Kidney (tissue), 13 donors: ENCODE measurements at regions not wholly inside any gene's neighbourhood (a gene's known extent, or its start where the extent isn't known, plus 50 kb on each side); places are given as distances from the start of the nearest gene placed in this dataset.
A peak's percentile ranks its signal among the peaks of the same experiment; 100 is the strongest.

ENCODE experiments used
- DNase-seq, 5 donors: peaks; one replicate each; pipeline ENCODE4 v3.0.0-alpha.2; 2013 to 2020
- FAIRE-seq: peaks from 2 replicates; lab custom pipeline; 2012; peaks lifted over from hg19 to GRCh38; lab: Jason Lieb, UNC
- H3K27ac ChIP-seq, 2 donors: one replicate each; pipeline ENCODE4 v1.7.0; 2013; ENCODE audit warnings: low read depth in 2 of 2, low read length in 2 of 2, inconsistent platforms in 1 of 2
- H3K27me3 ChIP-seq: one replicate; pipeline ENCODE4 v1.7.1; 2013; ENCODE audit warnings: low read length, inconsistent platforms; ENCODE audit not compliant: control insufficient read depth, insufficient read depth
- H3K36me3 ChIP-seq, 3 donors: one replicate each; pipeline versions ENCODE4 v1.7.0 to v1.7.1; 2013; ENCODE audit warnings: low read length in 3 of 3, control low read depth in 1 of 3, inconsistent platforms in 1 of 3; ENCODE audit not compliant: insufficient read depth in 3 of 3, control insufficient read depth in 2 of 3
- H3K4me1 ChIP-seq, 3 donors: one replicate each; pipeline versions ENCODE4 v1.7.0 to v1.7.1; 2013; ENCODE audit warnings: low read length in 3 of 3, inconsistent platforms in 1 of 3, low read depth in 1 of 3; ENCODE audit not compliant: control insufficient read depth in 2 of 3, insufficient read depth in 2 of 3
- H3K4me3 ChIP-seq, 3 donors: one replicate each; pipeline versions ENCODE4 v1.7.0 to v1.8.1; 2013; ENCODE audit warnings: low read length in 3 of 3, control low read depth in 1 of 3, inconsistent platforms in 1 of 3
- H3K9ac ChIP-seq, 3 donors: one replicate each; pipeline versions ENCODE4 v1.7.0 to v1.7.1; 2013; ENCODE audit warnings: low read length in 3 of 3, control low read depth in 1 of 3, inconsistent platforms in 1 of 3
- H3K9me3 ChIP-seq, 3 donors: one replicate each; pipeline versions ENCODE4 v1.7.0 to v1.7.1; 2013; ENCODE audit warnings: low read length in 3 of 3, control low read depth in 1 of 3, inconsistent platforms in 1 of 3; ENCODE audit not compliant: control insufficient read depth in 2 of 3, insufficient read depth in 1 of 3
- CTCF ChIP-seq: IDR thresholded peaks from 3 replicates; pipeline ENCODE4 v1.5.1; 2012; ENCODE audit warnings: mild to moderate bottlenecking, moderate library complexity, borderline replicate concordance; ENCODE audit not compliant: insufficient read depth; ENCODE audit errors: extremely low read depth
- intact Hi-C: fragments of 100-400 bp; cut with DNase I; formaldehyde crosslinking; loops from one replicate; pipeline ENCODE4 v1.11.1; 2022
- donor health status: control.
- donor health status: control.
- donor health status: control.
- donor health status: control.
- donor health status: control.
- donor health status: DM: yes; HTN: yes; CAD: no.
- donor health status: Normal renal cell carcinoma (clear cell type).

GRCh38 chr3:110393941-110394340 is 677.7 kb upstream of the NECTIN3 start:
- no peak for TF ChIP-seq CTCF
- intact Hi-C loops, result no loop called here

GRCh38 chr3:110397115-110397514 is 674.5 kb upstream of the NECTIN3 start:
- Histone ChIP-seq H3K27ac (no peak overlapping the region), H3K9me3 (no peaks in the 10 kb centered on the region), H3K36me3 (no peaks in the 10 kb centered on the region), H3K9ac (no peak overlapping the region), H3K4me3 (no peak overlapping the region), H3K4me1 (no peaks in the 10 kb centered on the region), H3K27me3 (no peaks in the 10 kb centered on the region)
- DNase-seq (peak in 2 of 5 donors; percentile 14 to 53), FAIRE-seq (no peak)
- TF ChIP-seq CTCF, result no peak
- intact Hi-C loops, result no loop called here

More at GRCh38 chr3:110393941-110394340, 677.7 kb upstream of the NECTIN3 start:
- Histone ChIP-seq H3K27ac (no peak overlapping the region), H3K9me3 (no peaks in the 10 kb centered on the region), H3K4me3 (no peak overlapping the region), H3K27me3 (no peaks in the 10 kb centered on the region), H3K4me1 (no peaks in the 10 kb centered on the region), H3K9ac (no peak overlapping the region), H3K36me3 (no peaks in the 10 kb centered on the region)
- no peak for FAIRE-seq
- no peak for DNase-seq

- intact Hi-C loops, result no loop called here
- H3K9ac ChIP-seq, result no peak overlapping the region
Observed at GRCh38 chr3:110400315-110400714, 671.3 kb upstream of the NECTIN3 start.

More at GRCh38 chr3:110400315-110400714, 671.3 kb upstream of the NECTIN3 start:
- Histone ChIP-seq H3K4me3 (no peak overlapping the region), H3K36me3 (no peaks in the 10 kb centered on the region), H3K27me3 (no peaks in the 10 kb centered on the region), H3K4me1 (no peaks in the 10 kb centered on the region), H3K27ac (no peak overlapping the region), H3K9me3 (no peaks in the 10 kb centered on the region)
- DNase-seq, result no peak
- no peak for FAIRE-seq
- TF ChIP-seq CTCF, result no peak
